ENCODE measurements at regions not wholly inside any gene's neighbourhood (a gene's known extent, or its start where the extent isn't known, plus 50 kb on each side); places are given as distances from the start of the nearest gene placed in this dataset.

- no peak for TF ChIP-seq CTCF (IDR thresholded peaks at IDR 0.05)
- TF ChIP-seq POLR2A (IDR thresholded peaks at IDR 0.05): no peak
Observed at GRCh38 chr12:131223791-131224225, 270.1 kb downstream of the ADGRD1 start.

Data from adrenal gland (tissue), 5 donors.